ENCODE measurements at regions not wholly inside any gene's neighbourhood (a gene's known extent, or its start where the extent isn't known, plus 50 kb on each side); places are given as distances from the start of the nearest gene placed in this dataset.

DNA sequence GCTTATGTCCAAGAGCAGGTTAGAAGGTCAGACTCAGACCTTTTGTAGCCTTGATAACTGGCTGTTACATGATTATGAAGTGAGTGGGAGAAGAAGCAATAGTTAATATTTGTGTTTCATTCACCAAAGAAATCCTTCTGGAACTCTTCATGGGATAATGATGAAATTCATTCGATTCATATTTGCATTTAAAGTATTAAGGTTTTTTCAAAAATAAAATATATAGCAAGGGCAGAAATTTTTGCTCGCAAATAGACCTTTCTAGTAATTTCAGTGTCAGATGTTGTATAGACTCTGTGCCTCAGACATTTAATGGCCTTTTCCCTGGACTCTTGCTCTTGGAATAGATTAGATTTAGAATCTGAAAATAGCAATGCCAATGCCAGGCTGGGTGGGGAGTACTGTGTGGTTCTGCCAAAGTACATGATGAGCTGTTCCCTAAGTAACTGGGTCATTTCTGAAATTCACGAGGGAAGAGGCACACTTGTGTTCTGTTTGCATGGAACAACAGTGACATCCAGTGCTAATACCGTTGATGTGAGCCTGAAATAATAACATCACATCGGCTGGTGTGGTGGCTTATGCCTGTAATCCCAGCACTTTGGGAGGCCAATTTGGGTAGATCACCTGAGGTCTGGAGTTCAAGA, 119.2 kb downstream of the MBL2 start:
- H3K4me1 ChIP-seq (ENCODE audit: control insufficient read depth, insufficient read depth, low read length) = peaks cover 1% of the 10 kb centered on the region
- no peak for DNase-seq
- peak; percentile 96 to 98 for ATAC-seq
- WGBS = 46% methylated on average over 5 of the region's 5 CpGs
- intact Hi-C loops (cut with DNase I) = loop anchor here in 3 of 4 donors (10.0 kb wide), 2 partner anchors 71 to 339 kb away; partner anchors contain the start of gene DKK1 (in 2 of the 3)
- no peak overlapping the region for H3K27ac ChIP-seq (ENCODE audit: low read length)
- no peaks in the 10 kb centered on the region for H3K9me3 ChIP-seq (ENCODE audit: control insufficient read depth, low read length)
- H3K4me3 ChIP-seq (ENCODE audit: low read length) = no peak overlapping the region
- no peaks in the 10 kb centered on the region for H3K27me3 ChIP-seq (ENCODE audit: control insufficient read depth, insufficient read depth)

DNA sequence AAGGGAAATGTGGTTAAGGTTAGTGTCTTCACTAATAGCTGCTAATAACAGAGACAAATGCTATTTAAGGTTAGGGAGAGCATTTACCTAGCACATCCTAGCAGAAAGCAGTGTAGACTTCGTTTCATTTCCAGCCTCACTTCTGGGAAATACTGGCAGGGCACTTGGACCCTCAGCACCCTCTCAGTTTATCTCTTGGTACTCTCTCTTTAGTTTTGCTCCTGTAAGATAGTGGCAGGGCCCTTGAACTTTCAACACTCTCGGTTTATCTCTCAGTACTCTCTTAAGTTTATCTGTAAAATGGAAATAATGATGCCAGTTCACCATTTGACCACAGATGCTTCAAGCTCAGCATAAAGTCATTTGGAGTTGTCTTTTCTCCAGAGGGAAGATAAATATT, 118.4 kb downstream of the MBL2 start:
- Histone ChIP-seq H3K9me3 (ENCODE audit: control insufficient read depth, low read length) (no peaks in the 10 kb centered on the region), H3K27me3 (ENCODE audit: control insufficient read depth, insufficient read depth) (no peaks in the 10 kb centered on the region), H3K27ac (ENCODE audit: low read length) (peak overlapping the region; percentile 58), H3K4me1 (ENCODE audit: control insufficient read depth, insufficient read depth, low read length) (peaks cover 1% of the 10 kb centered on the region), H3K4me3 (ENCODE audit: low read length) (no peak overlapping the region)
- ATAC-seq (peak; percentile 77 to 83), DNase-seq (no peak)
- 46% methylated on average over 2 of the region's 2 CpGs for WGBS
- intact Hi-C loops (cut with DNase I) = loop anchor here in 3 of 4 donors (10.0 kb wide), 2 partner anchors 71 to 339 kb away; partner anchors contain the start of gene DKK1 (in 2 of the 3)

DNA sequence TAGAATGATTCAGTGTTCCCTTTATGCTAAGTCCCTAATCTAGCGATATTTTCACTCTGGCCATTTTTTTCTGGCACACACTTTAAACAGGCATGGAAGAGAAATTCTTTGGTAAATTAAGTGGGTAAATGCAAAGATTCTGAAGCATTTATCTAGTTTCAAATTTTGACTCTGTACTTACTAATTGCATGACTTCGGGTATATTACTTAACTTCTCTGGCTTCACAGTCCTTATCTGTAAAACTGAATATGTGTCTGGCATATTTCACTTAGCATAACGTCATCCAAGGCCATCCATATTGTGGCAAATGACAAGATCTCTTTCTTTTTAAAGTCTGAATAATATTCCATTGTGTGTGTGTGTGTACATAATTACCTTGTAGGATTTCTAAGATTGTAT, 114.5 kb downstream of the MBL2 start:
- Histone ChIP-seq H3K9me3 (ENCODE audit: control insufficient read depth, low read length) (no peaks in the 10 kb centered on the region), H3K4me3 (ENCODE audit: low read length) (no peak overlapping the region), H3K27me3 (ENCODE audit: control insufficient read depth, insufficient read depth) (no peaks in the 10 kb centered on the region), H3K4me1 (ENCODE audit: control insufficient read depth, insufficient read depth, low read length) (no peaks in the 10 kb centered on the region), H3K27ac (ENCODE audit: low read length) (no peak overlapping the region)
- intact Hi-C loops (cut with DNase I) = loop anchor here in 3 of 4 donors (10.0 kb wide), 2 partner anchors 67 to 343 kb away; partner anchors contain the start of gene DKK1 (in 2 of the 3)
- 42% methylated on average over 3 of the region's 3 CpGs for WGBS
- ATAC-seq (no peak), DNase-seq (no peak)

DNA sequence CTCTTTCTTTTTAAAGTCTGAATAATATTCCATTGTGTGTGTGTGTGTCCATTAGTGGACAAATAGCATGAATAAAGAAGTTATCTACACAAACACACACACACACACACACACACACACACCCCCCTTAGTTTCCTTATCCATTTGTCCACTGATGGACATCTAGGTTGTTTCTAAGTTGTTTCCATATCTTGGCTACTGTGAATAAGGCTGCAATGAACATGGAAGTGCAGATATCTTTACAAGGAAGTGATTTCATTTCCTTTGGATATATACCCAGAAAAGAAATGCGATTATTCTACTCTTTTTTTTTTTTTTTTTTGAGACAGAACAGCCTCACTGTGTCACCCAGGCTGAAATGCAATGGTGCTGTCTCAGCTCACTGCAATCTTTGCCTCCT, 113.5 kb downstream of the MBL2 start:
- intact Hi-C loops (cut with DNase I) = loop anchor here in 3 of 4 donors (10.0 kb wide), 2 partner anchors 66 to 344 kb away; partner anchors contain the start of gene DKK1 (in 2 of the 3)
- H3K4me3 ChIP-seq (ENCODE audit: low read length) = no peak overlapping the region
- H3K9me3 ChIP-seq (ENCODE audit: control insufficient read depth, low read length) = no peaks in the 10 kb centered on the region
- DNase-seq (no peak), ATAC-seq (peak in 1 of 2 donors; percentile 73)
- 34% methylated on average over 1 of the region's 1 CpG for WGBS
- no peaks in the 10 kb centered on the region for H3K4me1 ChIP-seq (ENCODE audit: control insufficient read depth, insufficient read depth, low read length)
- no peaks in the 10 kb centered on the region for H3K27me3 ChIP-seq (ENCODE audit: control insufficient read depth, insufficient read depth)
- no peak overlapping the region for H3K27ac ChIP-seq (ENCODE audit: low read length)

DNA sequence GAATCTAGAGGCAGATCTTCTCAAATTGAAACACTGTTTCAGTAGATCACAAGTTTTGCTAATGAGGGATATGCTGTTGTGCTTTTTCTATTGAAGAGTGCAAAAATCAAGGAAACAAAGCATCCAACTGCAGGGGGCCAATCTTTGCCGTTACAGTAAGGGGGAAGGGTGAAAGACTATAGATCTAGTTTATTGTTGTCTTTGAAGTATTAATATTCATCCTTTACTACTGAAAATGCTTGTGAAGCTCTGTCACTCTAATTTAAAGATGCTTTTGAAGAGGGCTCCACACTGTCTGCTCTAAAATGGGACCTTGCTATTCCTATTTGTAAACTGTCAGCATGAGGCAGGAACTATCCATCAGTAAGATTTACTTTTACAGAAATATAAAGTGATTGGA, 110.3 kb downstream of the MBL2 start:
- H3K4me3 ChIP-seq (ENCODE audit: low read length) = no peak overlapping the region
- no peaks in the 10 kb centered on the region for H3K4me1 ChIP-seq (ENCODE audit: control insufficient read depth, insufficient read depth, low read length)
- ATAC-seq (no peak), DNase-seq (no peak)
- 36% methylated on average over 1 of the region's 1 CpG for WGBS
- no peak overlapping the region for H3K27ac ChIP-seq (ENCODE audit: low read length)
- no peaks in the 10 kb centered on the region for H3K9me3 ChIP-seq (ENCODE audit: control insufficient read depth, low read length)
- intact Hi-C loops (cut with DNase I) = no loop called here
- H3K27me3 ChIP-seq (ENCODE audit: control insufficient read depth, insufficient read depth) = no peaks in the 10 kb centered on the region

DNA sequence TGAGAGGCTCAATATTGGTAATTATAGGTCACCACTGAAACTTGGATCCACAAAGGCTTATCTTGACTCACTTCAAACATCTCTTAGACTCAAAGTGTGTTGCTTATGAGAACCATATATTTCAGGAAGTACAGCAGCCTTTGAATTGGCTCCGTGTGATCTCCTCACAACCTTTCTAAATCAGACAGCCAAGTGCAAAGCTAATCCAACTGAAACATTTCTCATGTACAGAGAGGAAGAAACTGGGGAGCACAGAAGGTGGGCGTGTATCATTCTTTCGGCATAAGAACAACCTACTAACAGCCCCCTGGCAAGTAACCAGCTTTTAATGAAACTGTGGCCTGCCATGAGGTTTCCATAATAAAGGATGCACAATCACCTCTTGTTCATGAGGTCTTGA, 109.4 kb downstream of the MBL2 start:
- Histone ChIP-seq H3K9me3 (ENCODE audit: control insufficient read depth, low read length) (no peaks in the 10 kb centered on the region), H3K27me3 (ENCODE audit: control insufficient read depth, insufficient read depth) (no peaks in the 10 kb centered on the region), H3K4me1 (ENCODE audit: control insufficient read depth, insufficient read depth, low read length) (no peaks in the 10 kb centered on the region), H3K27ac (ENCODE audit: low read length) (no peak overlapping the region), H3K4me3 (ENCODE audit: low read length) (no peak overlapping the region)
- intact Hi-C loops (cut with DNase I) = no loop called here
- WGBS = 72% methylated on average over 3 of the region's 3 CpGs
- DNase-seq (no peak), ATAC-seq (no peak)

DNA sequence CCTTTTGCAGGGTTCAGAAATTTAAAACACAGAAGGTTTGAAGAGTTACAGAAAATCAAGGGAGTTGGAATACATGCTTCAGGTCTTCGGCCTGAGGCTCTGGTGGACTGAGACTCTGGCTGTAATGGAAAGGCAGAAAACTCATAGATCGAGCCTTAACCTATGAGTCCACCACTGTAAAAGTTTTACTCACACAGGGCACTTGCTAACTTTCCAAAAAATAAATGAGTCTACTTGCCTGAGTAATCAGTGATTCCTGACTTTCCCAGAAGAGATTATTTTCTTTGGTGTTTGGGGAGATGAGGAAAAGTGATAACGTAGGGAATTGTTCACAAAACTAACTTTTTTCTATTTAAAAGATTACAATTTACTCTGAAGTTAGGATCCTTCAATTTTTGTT, 108.0 kb downstream of the MBL2 start:
- no peaks in the 10 kb centered on the region for H3K9me3 ChIP-seq (ENCODE audit: control insufficient read depth, low read length)
- no peak for DNase-seq
- H3K27me3 ChIP-seq (ENCODE audit: control insufficient read depth, insufficient read depth) = no peaks in the 10 kb centered on the region
- WGBS = 79% methylated on average over 3 of the region's 3 CpGs
- no peak overlapping the region for H3K4me3 ChIP-seq (ENCODE audit: low read length)
- no peaks in the 10 kb centered on the region for H3K4me1 ChIP-seq (ENCODE audit: control insufficient read depth, insufficient read depth, low read length)
- no peak overlapping the region for H3K27ac ChIP-seq (ENCODE audit: low read length)
- no peak for ATAC-seq
- intact Hi-C loops (cut with DNase I) = no loop called here

DNA sequence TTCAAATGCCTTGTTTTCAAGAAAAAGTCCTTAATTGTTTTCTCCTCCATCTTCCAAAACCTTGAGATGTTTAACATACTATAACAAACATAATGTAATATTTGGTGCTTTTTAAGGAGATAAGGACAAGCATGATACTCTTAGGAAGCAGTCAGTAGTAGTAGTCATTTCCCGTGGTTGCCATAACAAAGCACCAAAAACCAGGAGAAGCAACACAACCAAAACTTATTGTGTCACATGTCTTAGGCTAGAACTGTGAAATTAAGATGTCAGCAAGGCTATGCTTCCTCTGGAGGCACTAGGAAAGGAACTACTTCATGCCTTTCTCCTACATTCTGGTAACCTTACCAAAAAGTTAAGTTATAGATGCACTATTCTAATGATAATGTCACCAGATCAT, 106.8 kb downstream of the MBL2 start:
- Histone ChIP-seq H3K27ac (ENCODE audit: low read length) (no peak overlapping the region), H3K27me3 (ENCODE audit: control insufficient read depth, insufficient read depth) (no peaks in the 10 kb centered on the region), H3K4me3 (ENCODE audit: low read length) (no peak overlapping the region), H3K4me1 (ENCODE audit: control insufficient read depth, insufficient read depth, low read length) (no peaks in the 10 kb centered on the region), H3K9me3 (ENCODE audit: control insufficient read depth, low read length) (no peaks in the 10 kb centered on the region)
- no peak for ATAC-seq
- DNase-seq = no peak
- WGBS = 88% methylated on average over 1 of the region's 1 CpG
- intact Hi-C loops (cut with DNase I) = no loop called here

DNA sequence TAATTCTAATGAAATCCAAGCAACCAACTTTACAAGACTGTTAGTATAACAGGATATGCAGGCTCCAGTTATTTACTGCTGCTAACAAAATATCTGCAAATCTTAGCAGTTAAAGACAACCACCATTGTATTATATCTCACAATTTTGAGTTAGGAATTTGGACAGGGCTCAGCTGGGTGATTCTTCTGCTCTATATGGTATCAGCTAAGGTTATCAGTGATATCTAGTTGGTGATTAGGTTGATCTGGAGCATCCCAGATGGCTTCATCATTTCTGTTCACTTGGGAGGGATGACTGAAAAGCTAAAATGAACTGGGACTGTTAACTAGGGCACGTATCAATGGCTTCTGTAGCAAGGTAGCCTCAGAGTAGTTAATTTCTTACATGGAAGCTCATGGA, 105.7 kb downstream of the MBL2 start:
- WGBS = 76% methylated on average over 1 of the region's 1 CpG
- no peak for ATAC-seq
- H3K27me3 ChIP-seq (ENCODE audit: control insufficient read depth, insufficient read depth) = no peaks in the 10 kb centered on the region
- H3K27ac ChIP-seq (ENCODE audit: low read length) = no peak overlapping the region
- no peaks in the 10 kb centered on the region for H3K9me3 ChIP-seq (ENCODE audit: control insufficient read depth, low read length)
- no peak for DNase-seq
- no peaks in the 10 kb centered on the region for H3K4me1 ChIP-seq (ENCODE audit: control insufficient read depth, insufficient read depth, low read length)
- H3K4me3 ChIP-seq (ENCODE audit: low read length) = no peak overlapping the region
- intact Hi-C loops (cut with DNase I) = no loop called here

DNA sequence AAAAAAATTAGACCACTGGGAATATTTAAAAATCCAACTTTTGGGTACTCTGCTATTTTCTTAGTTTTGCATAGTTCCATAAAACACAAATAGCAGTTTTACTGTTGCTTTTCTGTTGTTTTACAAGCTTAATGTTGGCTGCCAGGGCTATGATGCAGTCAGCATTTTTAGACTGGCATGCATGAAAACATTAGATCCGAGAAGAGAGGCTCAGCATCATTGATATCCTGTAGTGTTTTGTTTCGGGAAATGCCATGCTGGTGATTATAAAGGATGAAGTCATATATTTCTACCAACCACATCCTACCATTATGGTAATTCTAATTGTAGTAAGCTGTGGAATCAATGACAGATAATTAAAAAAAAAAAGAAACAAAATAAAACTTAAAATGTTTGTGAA, 104.6 kb downstream of the MBL2 start:
- DNase-seq (no peak), ATAC-seq (no peak)
- no peaks in the 10 kb centered on the region for H3K27me3 ChIP-seq (ENCODE audit: control insufficient read depth, insufficient read depth)
- H3K9me3 ChIP-seq (ENCODE audit: control insufficient read depth, low read length) = no peaks in the 10 kb centered on the region
- no peak overlapping the region for H3K27ac ChIP-seq (ENCODE audit: low read length)
- intact Hi-C loops (cut with DNase I) = no loop called here
- no peak overlapping the region for H3K4me3 ChIP-seq (ENCODE audit: low read length)
- no peaks in the 10 kb centered on the region for H3K4me1 ChIP-seq (ENCODE audit: control insufficient read depth, insufficient read depth, low read length)
- 58% methylated on average over 2 of the region's 2 CpGs for WGBS

DNA sequence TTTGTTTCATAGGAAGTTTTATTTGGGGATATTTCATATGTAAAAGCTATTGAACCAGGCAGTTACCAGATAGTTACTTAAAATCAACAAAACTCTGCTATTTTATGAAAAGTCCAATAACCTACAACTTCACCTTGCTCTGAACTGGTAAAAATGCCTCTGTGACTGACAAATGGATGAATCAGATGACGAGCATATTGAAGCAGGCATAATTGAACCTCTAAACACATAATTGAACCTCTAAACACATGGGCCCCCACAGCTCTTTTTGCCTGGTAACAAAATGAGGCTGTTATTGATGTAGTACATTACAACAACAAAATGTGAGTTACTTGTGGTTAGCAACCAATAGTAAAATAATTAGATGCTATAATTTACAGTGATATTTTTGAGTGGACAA, 99.7 kb downstream of the MBL2 start:
- 84% methylated on average over 1 of the region's 1 CpG for WGBS

DNA sequence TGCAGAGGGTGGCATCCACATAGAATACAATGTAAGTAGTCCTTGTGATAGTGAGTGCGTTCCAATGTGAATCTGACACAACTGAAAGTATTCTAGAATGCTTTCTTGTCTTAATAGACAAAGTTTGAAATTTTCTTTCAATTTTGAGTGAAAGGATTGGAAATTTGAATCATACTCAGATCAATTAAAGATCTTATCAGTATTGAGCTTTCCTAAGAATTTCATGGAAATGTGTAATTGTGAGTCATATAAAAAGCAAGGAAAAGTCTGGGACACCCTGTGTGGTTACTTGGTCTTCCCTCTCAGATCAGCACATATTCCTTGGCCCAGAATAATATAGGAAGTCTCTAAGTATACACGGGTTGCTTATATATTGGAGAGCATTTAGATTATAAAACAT, 99.1 kb downstream of the MBL2 start:
- intact Hi-C loops (cut with DNase I) = no loop called here
- DNase-seq (no peak), ATAC-seq (no peak)
- WGBS = 79% methylated on average over 2 of the region's 2 CpGs
- no peaks in the 10 kb centered on the region for H3K9me3 ChIP-seq (ENCODE audit: control insufficient read depth, low read length)
- H3K4me3 ChIP-seq (ENCODE audit: low read length) = no peak overlapping the region
- no peaks in the 10 kb centered on the region for H3K4me1 ChIP-seq (ENCODE audit: control insufficient read depth, insufficient read depth, low read length)
- H3K27ac ChIP-seq (ENCODE audit: low read length) = no peak overlapping the region
- no peaks in the 10 kb centered on the region for H3K27me3 ChIP-seq (ENCODE audit: control insufficient read depth, insufficient read depth)

More for the DNA sequence above, 99.7 kb downstream of the MBL2 start:
- Histone ChIP-seq H3K4me3 (ENCODE audit: low read length) (no peak overlapping the region), H3K27ac (ENCODE audit: low read length) (no peak overlapping the region), H3K4me1 (ENCODE audit: control insufficient read depth, insufficient read depth, low read length) (no peaks in the 10 kb centered on the region), H3K27me3 (ENCODE audit: control insufficient read depth, insufficient read depth) (no peaks in the 10 kb centered on the region), H3K9me3 (ENCODE audit: control insufficient read depth, low read length) (no peaks in the 10 kb centered on the region)
- ATAC-seq (no peak), DNase-seq (no peak)
- intact Hi-C loops (cut with DNase I) = no loop called here
